Activated gamma-delta T cell (primary cell): ENCODE measurements at regions not wholly inside any gene's neighbourhood (a gene's known extent, or its start where the extent isn't known, plus 50 kb on each side); places are given as distances from the start of the nearest gene placed in this dataset.

ENCODE experiments used
- DNase-seq: peaks from one replicate; lab custom pipeline; 2025; lab: John Stamatoyannopoulos, UW

GRCh38 chr20:50273601-50274491 lies 83.2 kb downstream of the CEBPB start:
- DNase-seq = no peak

GRCh38 chr20:50274570-50275430 lies 84.2 kb downstream of the CEBPB start:
- DNase-seq = no peak

- no peak for DNase-seq
These were observed 85.8 kb downstream of the CEBPB start for GRCh38 chr20:50276119-50277063.

GRCh38 chr20:50277064-50277415 lies 86.4 kb downstream of the CEBPB start:
- DNase-seq = no peak

GRCh38 chr20:50277460-50278376 lies 87.1 kb downstream of the CEBPB start:
- no peak for DNase-seq

- no peak for DNase-seq
These were observed 87.7 kb downstream of the CEBPB start for GRCh38 chr20:50278377-50278683.

- DNase-seq = no peak
These were observed 88.3 kb downstream of the CEBPB start for GRCh38 chr20:50278684-50279531.

GRCh38 chr20:50279988-50280850 lies 89.6 kb downstream of the CEBPB start:
- no peak for DNase-seq

- no peak for DNase-seq
These were observed 90.4 kb downstream of the CEBPB start for GRCh38 chr20:50280851-50281655.

- no peak for DNase-seq
These were observed 91.4 kb downstream of the CEBPB start for GRCh38 chr20:50281831-50282591.

GRCh38 chr20:50282592-50283241 lies 92.1 kb downstream of the CEBPB start:
- DNase-seq = no peak

- no peak for DNase-seq
These were observed 92.7 kb downstream of the CEBPB start for GRCh38 chr20:50283370-50283769.

GRCh38 chr20:50283922-50284810 lies 93.5 kb downstream of the CEBPB start:
- no peak for DNase-seq

- no peak for DNase-seq
These were observed 94.3 kb downstream of the CEBPB start for GRCh38 chr20:50284811-50285375.

GRCh38 chr20:50285376-50286173 lies 94.9 kb downstream of the CEBPB start:
- DNase-seq = no peak
